ENCODE measurements at regions not wholly inside any gene's neighbourhood (a gene's known extent, or its start where the extent isn't known, plus 50 kb on each side); places are given as distances from the start of the nearest gene placed in this dataset.

DNA sequence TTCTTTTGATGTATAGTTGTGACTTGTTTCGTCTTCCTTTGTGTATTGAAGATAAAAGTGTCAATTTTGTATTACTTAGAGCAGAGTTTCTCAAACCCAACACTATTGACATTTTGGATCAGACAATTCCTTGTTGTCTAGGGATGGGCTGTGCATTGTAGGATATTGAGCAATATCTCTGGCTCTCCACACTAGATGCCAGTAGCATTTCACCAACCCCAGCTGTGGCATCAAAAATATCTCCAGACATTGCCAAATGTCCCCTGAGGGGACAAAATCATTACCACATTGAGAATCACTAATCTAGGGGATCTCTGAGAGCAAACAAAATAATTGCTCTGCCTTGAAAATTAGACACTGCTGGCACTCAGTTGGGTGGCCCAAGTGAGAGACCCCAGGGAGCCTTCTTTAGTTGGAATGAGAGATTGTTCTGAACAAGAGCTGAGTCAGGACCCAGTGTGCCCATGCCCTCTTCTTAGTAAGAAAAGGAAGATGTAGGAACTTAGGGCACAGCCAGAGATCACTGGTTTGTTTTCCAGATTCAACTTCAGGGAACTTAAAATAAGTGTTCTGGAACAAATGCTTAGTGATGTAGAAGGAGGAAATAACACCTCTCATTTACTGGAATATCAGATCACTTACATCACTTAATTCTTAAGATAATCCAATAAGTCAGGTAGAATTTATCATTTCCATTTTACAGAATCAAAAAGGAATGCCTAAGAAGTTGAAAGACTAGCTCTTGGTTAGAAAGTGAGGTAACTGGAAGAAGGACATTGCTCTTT is 466.6 kb upstream of the TNP1 start:
- no peak for TF ChIP-seq CTCF (IDR thresholded peaks at IDR 0.05)
- peak in 1 of 3 donors; percentile 36 for TF ChIP-seq POLR2AphosphoS5 (IDR thresholded peaks at IDR 0.05)
